ENCODE measurements at regions not wholly inside any gene's neighbourhood (a gene's known extent, or its start where the extent isn't known, plus 50 kb on each side); places are given as distances from the start of the nearest gene placed in this dataset.

DNA sequence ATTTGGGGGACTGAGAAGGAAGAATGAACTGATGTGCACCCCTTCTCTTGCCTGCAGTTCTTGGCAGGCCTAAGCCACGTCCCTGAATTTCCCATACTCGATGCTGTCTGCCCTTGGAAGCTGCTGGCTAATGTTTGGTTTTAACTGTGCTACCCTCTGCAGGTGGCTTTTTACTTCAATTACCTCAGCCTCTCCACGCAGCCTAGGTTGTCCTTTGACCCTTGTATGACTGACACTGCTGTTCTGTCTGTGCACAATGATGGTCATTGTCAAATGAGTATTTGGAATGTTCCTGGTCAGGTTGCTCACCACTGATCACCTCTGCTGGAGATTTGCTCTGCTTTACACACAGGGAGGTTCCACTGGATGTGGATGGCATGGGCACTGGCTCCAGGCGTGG is 137.1 kb downstream of the ZNF518B start (continued):
- no peak for TF ChIP-seq ZMAT5 (CRISPR knock-in tag; IDR thresholded peaks at IDR 0.05; ENCODE audit: borderline replicate concordance, low read depth)
- TF ChIP-seq, protein P1, sequence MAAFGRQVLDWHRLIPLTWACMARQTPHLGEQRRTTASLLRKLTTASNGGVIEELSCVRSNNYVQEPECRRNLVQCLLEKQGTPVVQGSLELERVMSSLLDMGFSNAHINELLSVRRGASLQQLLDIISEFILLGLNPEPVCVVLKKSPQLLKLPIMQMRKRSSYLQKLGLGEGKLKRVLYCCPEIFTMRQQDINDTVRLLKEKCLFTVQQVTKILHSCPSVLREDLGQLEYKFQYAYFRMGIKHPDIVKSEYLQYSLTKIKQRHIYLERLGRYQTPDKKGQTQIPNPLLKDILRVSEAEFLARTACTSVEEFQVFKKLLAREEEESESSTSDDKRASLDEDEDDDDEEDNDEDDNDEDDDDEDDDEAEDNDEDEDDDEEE (CRISPR knock-in tag; IDR thresholded peaks at IDR 0.05), result no peak
- TF ChIP-seq AKNA (CRISPR knock-in tag; IDR thresholded peaks at IDR 0.05; ENCODE audit: borderline replicate concordance), result no peak
- no peak for TF ChIP-seq ZNF788 (CRISPR knock-in tag; IDR thresholded peaks at IDR 0.05; ENCODE audit: borderline replicate concordance)
- TF ChIP-seq REST (IDR thresholded peaks at IDR 0.05; ENCODE audit: borderline replicate concordance in 1 of 2, low read depth in 1 of 2, low read length in 2 of 2), result no peak
- TF ChIP-seq, protein P2, sequence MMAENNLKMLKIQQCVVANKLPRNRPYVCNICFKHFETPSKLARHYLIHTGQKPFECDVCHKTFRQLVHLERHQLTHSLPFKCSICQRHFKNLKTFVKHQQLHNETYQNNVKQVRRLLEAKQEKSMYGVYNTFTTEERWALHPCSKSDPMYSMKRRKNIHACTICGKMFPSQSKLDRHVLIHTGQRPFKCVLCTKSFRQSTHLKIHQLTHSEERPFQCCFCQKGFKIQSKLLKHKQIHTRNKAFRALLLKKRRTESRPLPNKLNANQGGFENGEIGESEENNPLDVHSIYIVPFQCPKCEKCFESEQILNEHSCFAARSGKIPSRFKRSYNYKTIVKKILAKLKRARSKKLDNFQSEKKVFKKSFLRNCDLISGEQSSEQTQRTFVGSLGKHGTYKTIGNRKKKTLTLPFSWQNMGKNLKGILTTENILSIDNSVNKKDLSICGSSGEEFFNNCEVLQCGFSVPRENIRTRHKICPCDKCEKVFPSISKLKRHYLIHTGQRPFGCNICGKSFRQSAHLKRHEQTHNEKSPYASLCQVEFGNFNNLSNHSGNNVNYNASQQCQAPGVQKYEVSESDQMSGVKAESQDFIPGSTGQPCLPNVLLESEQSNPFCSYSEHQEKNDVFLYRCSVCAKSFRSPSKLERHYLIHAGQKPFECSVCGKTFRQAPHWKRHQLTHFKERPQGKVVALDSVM (CRISPR knock-in tag; IDR thresholded peaks at IDR 0.05), result no peak
- TF ChIP-seq MIER3 (CRISPR knock-in tag; IDR thresholded peaks at IDR 0.05; ENCODE audit: borderline replicate concordance), result no peak
- peak; percentile 81 for TF ChIP-seq SOX5 (CRISPR knock-in tag; IDR thresholded peaks at IDR 0.05; ENCODE audit: borderline replicate concordance)
- TF ChIP-seq ZEB1 (IDR thresholded peaks at IDR 0.05; ENCODE audit: insufficient replicate concordance, low read depth), result no peak
- TF ChIP-seq ZNF124 (CRISPR knock-in tag; IDR thresholded peaks at IDR 0.05), result 0 out of 2 replicates have a peak, but pooled peaks have one; percentile 56
- peak; percentile 61 for TF ChIP-seq TEAD3 (CRISPR knock-in tag; optimal IDR thresholded peaks at IDR 0.05; ENCODE audit: borderline replicate concordance)
- TF ChIP-seq ZNF737 (CRISPR knock-in tag; IDR thresholded peaks at IDR 0.05; ENCODE audit: borderline replicate concordance), result no peak
- TF ChIP-seq JUND (CRISPR knock-in tag; IDR thresholded peaks at IDR 0.05), result no peak
- TF ChIP-seq ZBTB7B (CRISPR knock-in tag; IDR thresholded peaks at IDR 0.05), result no peak
- no peak for TF ChIP-seq MXD3 (CRISPR knock-in tag; IDR thresholded peaks at IDR 0.05)
- no peak for TF ChIP-seq JARID2 (CRISPR knock-in tag; IDR thresholded peaks at IDR 0.05; ENCODE audit: insufficient replicate concordance)
